ENCODE measurements at regions not wholly inside any gene's neighbourhood (a gene's known extent, or its start where the extent isn't known, plus 50 kb on each side); places are given as distances from the start of the nearest gene placed in this dataset.

- TF ChIP-seq CTCF (IDR thresholded peaks at IDR 0.05; ENCODE audit: insufficient read depth, low read length, poor library complexity, severe bottlenecking) (no peak), EZH2phosphoT487 (conservative IDR thresholded peaks at IDR 0.05; ENCODE audit: low read length) (no peak)
Measured at GRCh38 chr1:57671750-57672149, 247.9 kb upstream of the DAB1 start.
